ENCODE measurements at regions not wholly inside any gene's neighbourhood (a gene's known extent, or its start where the extent isn't known, plus 50 kb on each side); places are given as distances from the start of the nearest gene placed in this dataset.
A peak's percentile ranks its signal among the peaks of the same experiment; 100 is the strongest.

DNA sequence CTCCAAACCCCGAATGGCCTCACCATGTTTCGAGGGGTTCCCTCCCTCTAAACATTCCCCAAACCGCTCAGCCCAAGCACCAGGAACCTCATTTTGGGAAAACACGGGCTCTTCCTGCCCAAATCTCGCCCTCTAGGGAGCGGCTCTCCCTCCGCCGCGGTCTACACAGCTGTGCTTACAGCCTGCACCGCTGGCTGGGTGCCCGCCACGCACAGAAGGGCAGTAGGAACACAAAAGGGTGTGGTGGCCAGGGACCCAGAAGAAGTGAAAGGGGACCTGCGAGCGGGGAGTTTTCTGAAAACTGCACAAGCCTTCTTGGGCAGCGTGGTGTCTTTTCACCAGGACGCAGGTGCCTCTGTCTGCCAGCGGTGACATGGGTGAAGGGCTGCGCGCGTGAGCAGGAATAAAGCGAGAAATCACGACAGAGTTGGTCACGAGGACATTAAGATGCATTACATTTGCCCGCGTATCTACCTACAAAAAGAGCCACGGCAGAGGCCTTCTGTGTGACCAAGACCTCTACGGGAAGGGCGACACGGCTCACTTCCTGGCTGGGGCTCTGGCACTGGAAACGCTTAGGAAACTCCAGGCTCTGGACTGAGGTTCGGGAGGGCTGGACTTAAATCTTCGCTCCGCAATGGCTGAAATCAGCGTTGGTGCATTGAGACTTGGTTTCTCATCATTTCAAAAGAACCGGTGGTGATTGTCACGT lies 171.7 kb downstream of the LSM5 start:
- no peaks in the 10 kb centered on the region for H3K4me1 ChIP-seq (ENCODE audit: insufficient read depth, low read length)
- H3K36me3 ChIP-seq (ENCODE audit: insufficient read depth, low read length), result no peaks in the 10 kb centered on the region
- H3K9ac ChIP-seq (ENCODE audit: low read depth, low read length), result no peak overlapping the region
- H3K9me3 ChIP-seq (ENCODE audit: control insufficient read depth, insufficient read depth, low read length), result no peaks in the 10 kb centered on the region

GRCh38 chr7:32316839-32317238 lies 173.3 kb downstream of the LSM5 start:
- no peaks in the 10 kb centered on the region for H3K4me1 ChIP-seq (ENCODE audit: insufficient read depth, low read length)
- H3K36me3 ChIP-seq (ENCODE audit: insufficient read depth, low read length), result no peaks in the 10 kb centered on the region
- no peak overlapping the region for H3K9ac ChIP-seq (ENCODE audit: low read depth, low read length)
- no peaks in the 10 kb centered on the region for H3K9me3 ChIP-seq (ENCODE audit: control insufficient read depth, insufficient read depth, low read length)

DNA sequence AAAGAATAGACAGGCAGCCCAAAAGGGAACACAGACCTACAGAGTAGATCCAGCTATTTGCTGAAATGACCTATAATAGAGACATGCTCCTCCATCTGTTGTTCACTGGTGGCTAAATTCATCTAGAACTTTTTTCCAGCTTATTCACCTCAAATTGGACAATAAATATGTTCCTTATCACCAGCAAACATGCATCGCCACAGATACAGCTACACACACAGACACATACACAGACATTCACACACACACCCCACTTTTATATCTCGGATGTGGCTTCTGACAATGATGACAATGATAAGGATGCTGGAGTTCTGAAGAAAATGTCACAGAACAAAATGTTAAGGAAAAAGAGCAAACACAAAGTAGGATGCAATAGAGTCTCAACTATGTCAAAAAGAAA lies 175.4 kb downstream of the LSM5 start:
- Histone ChIP-seq H3K9ac (ENCODE audit: low read depth, low read length) (no peak overlapping the region), H3K4me1 (ENCODE audit: insufficient read depth, low read length) (no peaks in the 10 kb centered on the region), H3K36me3 (ENCODE audit: insufficient read depth, low read length) (no peaks in the 10 kb centered on the region), H3K9me3 (ENCODE audit: control insufficient read depth, insufficient read depth, low read length) (no peaks in the 10 kb centered on the region)

DNA sequence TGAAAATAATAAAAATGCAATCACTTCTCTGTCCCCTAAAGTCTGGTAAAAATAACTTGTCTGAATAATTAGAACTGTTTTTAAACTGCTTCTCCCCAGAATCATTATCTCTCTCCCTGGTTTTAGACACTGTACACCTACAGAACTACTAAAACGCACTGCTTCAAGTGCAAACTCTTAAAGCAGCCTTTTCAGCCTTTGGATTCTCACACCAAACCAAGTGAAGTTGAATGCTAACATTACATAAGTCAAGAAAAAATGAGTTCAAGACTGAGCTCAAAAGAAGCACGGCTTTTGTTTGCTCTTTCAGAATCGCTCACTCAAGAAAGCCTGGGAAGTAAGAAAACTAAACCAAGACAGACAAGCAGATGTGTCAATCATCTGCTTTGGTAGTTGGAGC lies 188.8 kb downstream of the LSM5 start:
- Histone ChIP-seq H3K9ac (ENCODE audit: low read depth, low read length) (no peak overlapping the region), H3K9me3 (ENCODE audit: control insufficient read depth, insufficient read depth, low read length) (no peaks in the 10 kb centered on the region), H3K36me3 (ENCODE audit: insufficient read depth, low read length) (no peaks in the 10 kb centered on the region), H3K4me1 (ENCODE audit: insufficient read depth, low read length) (no peaks in the 10 kb centered on the region)

GRCh38 chr7:32299133-32299702 lies 191.0 kb downstream of the LSM5 start:
- Histone ChIP-seq H3K4me1 (ENCODE audit: insufficient read depth, low read length) (peaks cover 2% of the 10 kb centered on the region; the same call in 1 of the 2 replicates), H3K9ac (ENCODE audit: low read depth, low read length) (peak overlapping the region; percentile 82; the same call in 1 of the 2 replicates), H3K36me3 (ENCODE audit: insufficient read depth, low read length) (no peaks in the 10 kb centered on the region), H3K9me3 (ENCODE audit: control insufficient read depth, insufficient read depth, low read length) (no peaks in the 10 kb centered on the region)

DNA sequence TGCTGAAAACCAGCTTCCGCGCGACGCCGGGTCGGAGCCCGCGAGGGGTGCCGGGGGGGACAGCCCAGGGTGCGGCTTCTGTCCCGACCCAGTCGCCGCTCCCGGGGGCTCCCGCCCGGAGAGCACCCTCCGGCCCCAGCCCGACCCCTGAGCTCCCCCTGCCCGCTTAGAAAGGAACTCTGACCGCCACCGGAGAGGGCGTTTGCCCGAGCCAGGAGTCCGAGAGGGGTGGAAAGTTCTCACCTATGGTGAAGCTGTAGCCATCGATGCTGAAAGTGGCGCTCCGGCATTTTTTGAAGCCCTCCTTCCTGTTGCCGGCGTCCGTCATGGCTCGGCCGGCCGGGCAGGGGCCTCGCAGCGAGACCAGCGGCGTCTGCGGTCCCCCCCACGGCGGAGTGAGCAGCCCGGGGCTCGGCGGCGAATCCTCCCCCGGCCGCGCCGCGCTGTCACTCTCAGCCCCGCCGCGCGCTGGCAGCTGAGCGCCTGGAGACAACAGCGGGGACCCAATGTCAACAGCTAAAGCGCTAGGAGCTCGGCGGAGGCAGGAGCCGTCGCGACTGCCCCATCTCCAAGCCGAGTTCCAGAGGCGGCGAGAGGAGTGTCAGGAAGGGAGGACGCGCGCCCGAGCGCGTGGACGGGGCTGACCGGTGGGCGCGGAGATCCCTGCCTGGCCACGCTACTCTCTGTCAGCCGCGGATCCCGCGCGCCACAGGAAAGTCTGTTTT lies 191.6 kb downstream of the LSM5 start:
- H3K9me3 ChIP-seq (ENCODE audit: control insufficient read depth, insufficient read depth, low read length), result no peaks in the 10 kb centered on the region
- peaks cover 8% of the 10 kb centered on the region for H3K4me1 ChIP-seq (ENCODE audit: insufficient read depth, low read length)
- no peaks in the 10 kb centered on the region for H3K36me3 ChIP-seq (ENCODE audit: insufficient read depth, low read length)
- H3K9ac ChIP-seq (ENCODE audit: low read depth, low read length), result peak overlapping the region; percentile 82; the same call in 1 of the 2 replicates

- Histone ChIP-seq H3K4me1 (ENCODE audit: insufficient read depth, low read length) (peaks cover 14% of the 10 kb centered on the region), H3K9ac (ENCODE audit: low read depth, low read length) (no peak overlapping the region), H3K9me3 (ENCODE audit: control insufficient read depth, insufficient read depth, low read length) (no peaks in the 10 kb centered on the region), H3K36me3 (ENCODE audit: insufficient read depth, low read length) (no peaks in the 10 kb centered on the region)
Measured at GRCh38 chr7:32293833-32294232, 196.3 kb downstream of the LSM5 start.

DNA sequence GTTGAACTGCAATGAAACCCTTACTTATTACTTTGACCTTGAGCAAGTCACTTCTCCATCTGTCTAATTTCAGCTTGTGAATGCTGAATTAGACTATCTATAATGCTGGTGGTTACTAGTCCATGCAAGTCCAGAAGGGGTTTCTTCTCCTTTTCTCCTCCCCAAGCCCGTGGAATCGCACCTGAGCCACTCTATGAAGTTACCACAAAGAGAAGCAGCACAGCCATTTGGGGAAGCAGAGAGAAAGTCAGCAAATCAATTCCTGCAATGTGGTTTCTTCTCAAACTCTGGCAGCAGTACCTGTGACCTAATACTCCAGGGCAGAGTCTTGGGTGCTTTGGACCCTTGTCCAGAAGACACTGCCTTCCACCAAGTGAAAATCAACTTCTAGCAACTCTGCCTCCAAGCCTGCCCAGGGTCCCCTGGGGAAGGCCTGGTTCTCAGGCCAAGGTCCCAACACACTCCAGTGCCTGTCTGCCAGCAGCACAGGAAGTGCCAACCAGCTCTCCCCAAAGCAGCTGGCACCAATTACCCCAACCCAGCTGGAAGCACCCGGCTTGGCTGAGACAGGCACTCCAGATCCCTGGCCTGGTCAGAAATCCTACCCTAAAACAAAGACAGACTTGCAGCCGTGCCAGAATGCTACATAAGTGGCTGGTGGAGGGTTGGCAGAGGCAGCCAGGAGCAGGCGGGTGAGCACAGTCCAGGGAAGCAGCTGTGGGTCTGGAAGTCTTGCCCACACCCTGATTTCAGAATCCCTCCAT lies 200.3 kb downstream of the LSM5 start:
- H3K9ac ChIP-seq (ENCODE audit: low read depth, low read length), result no peak overlapping the region
- no peaks in the 10 kb centered on the region for H3K36me3 ChIP-seq (ENCODE audit: insufficient read depth, low read length)
- peaks cover 14% of the 10 kb centered on the region for H3K4me1 ChIP-seq (ENCODE audit: insufficient read depth, low read length)
- H3K9me3 ChIP-seq (ENCODE audit: control insufficient read depth, insufficient read depth, low read length), result no peaks in the 10 kb centered on the region

DNA sequence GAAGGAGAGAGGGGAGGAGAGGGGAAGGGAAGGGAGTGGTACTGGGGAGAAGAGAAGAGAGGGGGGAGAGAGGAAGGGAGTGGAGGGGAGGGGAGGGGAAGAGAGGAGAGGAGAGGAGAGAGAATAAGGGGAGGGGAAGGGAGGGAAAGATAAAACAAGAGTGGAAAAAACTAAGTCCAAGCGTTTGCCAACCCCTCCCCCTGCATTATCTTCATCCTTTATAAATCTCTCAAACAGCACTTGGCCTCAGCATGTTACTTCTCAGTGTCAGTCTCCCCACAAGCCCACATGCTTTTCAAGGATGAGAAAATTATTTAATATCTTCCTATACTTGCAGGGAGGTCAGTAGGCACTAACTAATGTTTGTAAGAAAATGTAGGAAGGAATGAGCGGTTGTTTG lies 204.5 kb downstream of the LSM5 start:
- no peaks in the 10 kb centered on the region for H3K4me1 ChIP-seq (ENCODE audit: insufficient read depth, low read length)
- no peaks in the 10 kb centered on the region for H3K9me3 ChIP-seq (ENCODE audit: control insufficient read depth, insufficient read depth, low read length)
- no peak overlapping the region for H3K9ac ChIP-seq (ENCODE audit: low read depth, low read length)
- H3K36me3 ChIP-seq (ENCODE audit: insufficient read depth, low read length), result no peaks in the 10 kb centered on the region

GRCh38 chr7:32283546-32283945 lies 206.6 kb downstream of the LSM5 start:
- Histone ChIP-seq H3K36me3 (ENCODE audit: insufficient read depth, low read length) (no peaks in the 10 kb centered on the region), H3K9ac (ENCODE audit: low read depth, low read length) (no peak overlapping the region), H3K4me1 (ENCODE audit: insufficient read depth, low read length) (no peaks in the 10 kb centered on the region), H3K9me3 (ENCODE audit: control insufficient read depth, insufficient read depth, low read length) (no peaks in the 10 kb centered on the region)

GRCh38 chr7:32279500-32279899 lies 209.3 kb upstream of the PDE1C start:
- Histone ChIP-seq H3K9me3 (ENCODE audit: control insufficient read depth, insufficient read depth, low read length) (no peaks in the 10 kb centered on the region), H3K36me3 (ENCODE audit: insufficient read depth, low read length) (no peaks in the 10 kb centered on the region), H3K4me1 (ENCODE audit: insufficient read depth, low read length) (no peaks in the 10 kb centered on the region), H3K9ac (ENCODE audit: low read depth, low read length) (no peak overlapping the region)

GRCh38 chr7:32275216-32276009 lies 205.2 kb upstream of the PDE1C start:
- Histone ChIP-seq H3K36me3 (ENCODE audit: insufficient read depth, low read length) (no peaks in the 10 kb centered on the region), H3K9me3 (ENCODE audit: control insufficient read depth, insufficient read depth, low read length) (no peaks in the 10 kb centered on the region), H3K4me1 (ENCODE audit: insufficient read depth, low read length) (no peaks in the 10 kb centered on the region), H3K9ac (ENCODE audit: low read depth, low read length) (no peak overlapping the region)

- Histone ChIP-seq H3K9ac (ENCODE audit: low read depth, low read length) (no peak overlapping the region), H3K4me1 (ENCODE audit: insufficient read depth, low read length) (no peaks in the 10 kb centered on the region), H3K36me3 (ENCODE audit: insufficient read depth, low read length) (no peaks in the 10 kb centered on the region), H3K9me3 (ENCODE audit: control insufficient read depth, insufficient read depth, low read length) (no peaks in the 10 kb centered on the region)
Measured at GRCh38 chr7:32273297-32273696, 203.1 kb upstream of the PDE1C start.
